ENCODE measurements at regions not wholly inside any gene's neighbourhood (a gene's known extent, or its start where the extent isn't known, plus 50 kb on each side); places are given as distances from the start of the nearest gene placed in this dataset.

DNA sequence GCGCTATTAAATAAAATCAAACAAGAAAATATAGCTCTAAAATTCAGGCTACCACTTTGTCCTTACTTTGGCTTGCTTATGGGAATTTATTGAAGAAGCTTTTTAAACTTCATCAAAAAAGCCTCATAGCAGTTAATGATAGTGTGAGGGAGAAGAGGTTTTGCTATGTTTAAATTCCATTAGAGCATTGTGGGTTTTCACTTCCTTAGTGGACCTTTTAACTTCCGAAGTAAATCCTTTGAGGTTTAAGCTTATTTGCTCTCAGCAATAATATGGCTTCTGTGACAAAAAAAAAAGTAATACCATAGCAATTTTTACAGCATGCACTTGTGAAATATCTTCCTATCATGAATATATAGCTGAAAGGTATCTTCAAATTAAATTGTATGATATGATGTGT is 120.2 kb upstream of the NDST4 start:
- no peaks in the 10 kb centered on the region for H3K9me3 ChIP-seq (replicated peaks)
- no peak for DNase-seq
- H3K4me3 ChIP-seq: no peak overlapping the region
- no peak overlapping the region for H3K27ac ChIP-seq (replicated peaks)
- no peaks in the 10 kb centered on the region for H3K36me3 ChIP-seq
- no peaks in the 10 kb centered on the region for H3K27me3 ChIP-seq (ENCODE audit: low read depth)
- TF ChIP-seq, protein P1, sequence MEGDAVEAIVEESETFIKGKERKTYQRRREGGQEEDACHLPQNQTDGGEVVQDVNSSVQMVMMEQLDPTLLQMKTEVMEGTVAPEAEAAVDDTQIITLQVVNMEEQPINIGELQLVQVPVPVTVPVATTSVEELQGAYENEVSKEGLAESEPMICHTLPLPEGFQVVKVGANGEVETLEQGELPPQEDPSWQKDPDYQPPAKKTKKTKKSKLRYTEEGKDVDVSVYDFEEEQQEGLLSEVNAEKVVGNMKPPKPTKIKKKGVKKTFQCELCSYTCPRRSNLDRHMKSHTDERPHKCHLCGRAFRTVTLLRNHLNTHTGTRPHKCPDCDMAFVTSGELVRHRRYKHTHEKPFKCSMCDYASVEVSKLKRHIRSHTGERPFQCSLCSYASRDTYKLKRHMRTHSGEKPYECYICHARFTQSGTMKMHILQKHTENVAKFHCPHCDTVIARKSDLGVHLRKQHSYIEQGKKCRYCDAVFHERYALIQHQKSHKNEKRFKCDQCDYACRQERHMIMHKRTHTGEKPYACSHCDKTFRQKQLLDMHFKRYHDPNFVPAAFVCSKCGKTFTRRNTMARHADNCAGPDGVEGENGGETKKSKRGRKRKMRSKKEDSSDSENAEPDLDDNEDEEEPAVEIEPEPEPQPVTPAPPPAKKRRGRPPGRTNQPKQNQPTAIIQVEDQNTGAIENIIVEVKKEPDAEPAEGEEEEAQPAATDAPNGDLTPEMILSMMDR (IDR thresholded peaks at IDR 0.05; ENCODE audit: borderline replicate concordance): no peak
- intact Hi-C loops (cut with micrococcal nuclease): no loop called here
- no peaks in the 10 kb centered on the region for H3K4me1 ChIP-seq

- Histone ChIP-seq H3K36me3 (no peaks in the 10 kb centered on the region), H3K4me1 (no peaks in the 10 kb centered on the region), H3K9me3 (replicated peaks) (peaks cover 4% of the 10 kb centered on the region), H3K27me3 (ENCODE audit: low read depth) (no peaks in the 10 kb centered on the region), H3K27ac (replicated peaks) (no peak overlapping the region), H3K4me3 (no peak overlapping the region)
- TF ChIP-seq, protein P1 (IDR thresholded peaks at IDR 0.05; ENCODE audit: borderline replicate concordance): no peak
- intact Hi-C loops (cut with micrococcal nuclease): no loop called here
- no peak for DNase-seq
Measured at GRCh38 chr4:115229873-115230272, 116.5 kb upstream of the NDST4 start.

- DNase-seq: no peak
Measured at GRCh38 chr4:115228851-115229250, 115.4 kb upstream of the NDST4 start.

DNA sequence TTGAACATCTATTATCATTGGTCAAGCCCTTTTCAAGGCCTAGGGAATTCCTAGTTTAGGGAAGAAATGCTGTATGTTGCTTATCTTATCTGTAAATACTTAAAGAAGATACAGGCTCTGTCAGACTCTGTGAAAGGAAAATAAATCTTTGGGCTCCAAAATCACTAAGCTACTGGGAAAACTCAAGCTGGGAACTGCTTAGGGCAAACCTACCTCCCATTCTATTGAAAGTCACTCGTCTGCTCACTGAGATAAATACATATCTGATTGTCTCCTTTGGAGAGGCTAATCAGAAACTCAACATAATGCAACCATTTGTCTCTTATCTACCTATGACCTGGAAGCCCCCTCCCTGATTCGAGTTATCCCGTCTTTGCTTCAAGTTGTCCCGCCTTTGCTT is 108.6 kb upstream of the NDST4 start:
- Histone ChIP-seq H3K9me3 (replicated peaks) (no peaks in the 10 kb centered on the region), H3K27ac (replicated peaks) (no peak overlapping the region), H3K4me1 (no peaks in the 10 kb centered on the region), H3K4me3 (no peak overlapping the region), H3K27me3 (ENCODE audit: low read depth) (no peaks in the 10 kb centered on the region), H3K36me3 (no peaks in the 10 kb centered on the region)
- intact Hi-C loops (cut with micrococcal nuclease): no loop called here
- TF ChIP-seq, protein P1 (IDR thresholded peaks at IDR 0.05; ENCODE audit: borderline replicate concordance): no peak
- no peak for DNase-seq

More at GRCh38 chr4:115228851-115229250, 115.4 kb upstream of the NDST4 start:
- Histone ChIP-seq H3K4me3 (no peak overlapping the region), H3K9me3 (replicated peaks) (peaks cover 4% of the 10 kb centered on the region), H3K36me3 (no peaks in the 10 kb centered on the region), H3K27ac (replicated peaks) (no peak overlapping the region), H3K4me1 (no peaks in the 10 kb centered on the region), H3K27me3 (ENCODE audit: low read depth) (no peaks in the 10 kb centered on the region)
- TF ChIP-seq, protein P1 (IDR thresholded peaks at IDR 0.05; ENCODE audit: borderline replicate concordance): no peak
- intact Hi-C loops (cut with micrococcal nuclease): no loop called here

- Histone ChIP-seq H3K27ac (replicated peaks) (no peak overlapping the region), H3K36me3 (no peaks in the 10 kb centered on the region), H3K9me3 (replicated peaks) (no peaks in the 10 kb centered on the region), H3K4me1 (no peaks in the 10 kb centered on the region), H3K27me3 (ENCODE audit: low read depth) (no peaks in the 10 kb centered on the region), H3K4me3 (no peak overlapping the region)
- TF ChIP-seq, protein P1 (IDR thresholded peaks at IDR 0.05; ENCODE audit: borderline replicate concordance): no peak
- intact Hi-C loops (cut with micrococcal nuclease): no loop called here
- no peak for DNase-seq
Measured at GRCh38 chr4:115219862-115220261, 106.4 kb upstream of the NDST4 start.

Measured in left ventricle myocardium inferior (tissue), 1 donor.